Loucy (cell line): ENCODE measurements at regions not wholly inside any gene's neighbourhood (a gene's known extent, or its start where the extent isn't known, plus 50 kb on each side); places are given as distances from the start of the nearest gene placed in this dataset.

Experiments
- CTCF ChIP-seq: fragments of 200-600 bp; sonication (generic); conservative IDR thresholded peaks from 2 replicates; pipeline ENCODE4 v1.5.1; 2014; ENCODE audit warnings: mild to moderate bottlenecking, antibody characterized with exemption, low read length
- EZH2phosphoT487 ChIP-seq: fragments of 200-600 bp; IDR thresholded peaks from 2 replicates; pipeline ENCODE4 v1.6.1; 2018; ENCODE audit warnings: antibody characterized with exemption, mild to moderate bottlenecking, moderate library complexity, borderline replicate concordance

DNA sequence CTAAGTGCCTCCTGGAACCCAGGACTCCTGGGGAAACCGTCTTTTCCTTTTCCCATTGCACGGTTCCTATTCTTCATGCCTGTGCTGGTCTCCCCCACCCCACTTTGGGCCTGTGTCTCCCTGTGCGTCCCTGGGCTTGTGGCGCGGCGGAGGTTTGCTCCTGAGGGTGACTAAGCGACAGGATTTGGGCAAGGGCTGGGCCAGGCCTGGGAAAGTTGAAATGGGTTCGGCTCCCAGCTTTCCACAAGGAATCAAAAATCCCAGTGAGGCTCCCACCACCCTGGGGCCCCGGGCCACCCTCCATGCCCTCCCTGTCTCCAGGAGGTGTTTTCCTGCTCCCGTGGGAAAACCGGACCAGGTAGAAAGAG, 197.6 kb downstream of the NDUFA10 start:
- TF ChIP-seq CTCF = no peak
- no peak for TF ChIP-seq EZH2phosphoT487
